ENCODE measurements at regions not wholly inside any gene's neighbourhood (a gene's known extent, or its start where the extent isn't known, plus 50 kb on each side); places are given as distances from the start of the nearest gene placed in this dataset.

DNA sequence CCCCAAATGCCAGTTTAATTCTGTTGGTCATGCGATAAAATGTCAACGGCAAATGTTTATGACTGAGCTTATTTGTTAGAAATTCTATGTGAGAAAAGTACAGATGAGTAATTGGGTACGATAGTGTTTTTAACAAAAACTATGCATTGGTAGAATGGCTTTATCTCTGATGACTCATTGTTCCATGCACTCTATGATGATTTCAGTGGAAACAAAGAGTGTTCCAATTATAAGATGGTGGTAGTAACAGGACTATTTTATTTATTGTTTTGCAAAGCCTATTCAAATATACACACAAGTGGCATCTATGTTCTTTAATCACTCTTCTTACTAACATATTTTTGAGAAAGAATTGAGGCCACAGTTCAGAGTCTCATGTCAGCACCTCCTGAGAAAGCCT lies 353.7 kb upstream of the IRX2 start:
- TF ChIP-seq, protein P1, sequence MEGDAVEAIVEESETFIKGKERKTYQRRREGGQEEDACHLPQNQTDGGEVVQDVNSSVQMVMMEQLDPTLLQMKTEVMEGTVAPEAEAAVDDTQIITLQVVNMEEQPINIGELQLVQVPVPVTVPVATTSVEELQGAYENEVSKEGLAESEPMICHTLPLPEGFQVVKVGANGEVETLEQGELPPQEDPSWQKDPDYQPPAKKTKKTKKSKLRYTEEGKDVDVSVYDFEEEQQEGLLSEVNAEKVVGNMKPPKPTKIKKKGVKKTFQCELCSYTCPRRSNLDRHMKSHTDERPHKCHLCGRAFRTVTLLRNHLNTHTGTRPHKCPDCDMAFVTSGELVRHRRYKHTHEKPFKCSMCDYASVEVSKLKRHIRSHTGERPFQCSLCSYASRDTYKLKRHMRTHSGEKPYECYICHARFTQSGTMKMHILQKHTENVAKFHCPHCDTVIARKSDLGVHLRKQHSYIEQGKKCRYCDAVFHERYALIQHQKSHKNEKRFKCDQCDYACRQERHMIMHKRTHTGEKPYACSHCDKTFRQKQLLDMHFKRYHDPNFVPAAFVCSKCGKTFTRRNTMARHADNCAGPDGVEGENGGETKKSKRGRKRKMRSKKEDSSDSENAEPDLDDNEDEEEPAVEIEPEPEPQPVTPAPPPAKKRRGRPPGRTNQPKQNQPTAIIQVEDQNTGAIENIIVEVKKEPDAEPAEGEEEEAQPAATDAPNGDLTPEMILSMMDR (IDR thresholded peaks at IDR 0.05) = no peak
- no peak for DNase-seq (ENCODE audit: low spot score)
- no peak for ATAC-seq (ENCODE audit: insufficient number of reproducible peaks, low FRiP score, low read depth)
- Histone ChIP-seq H3K4me1 (ENCODE audit: control insufficient read depth in 1 of 2, low read depth in 2 of 2) (no peaks in the 10 kb centered on the region), H3K36me3 (no peaks in the 10 kb centered on the region), H3K9me3 (no peaks in the 10 kb centered on the region), H3K27me3 (replicated peaks; ENCODE audit: insufficient read depth) (no peaks in the 10 kb centered on the region), H3K27ac (no peak overlapping the region), H3K4me3 (no peak overlapping the region)

DNA sequence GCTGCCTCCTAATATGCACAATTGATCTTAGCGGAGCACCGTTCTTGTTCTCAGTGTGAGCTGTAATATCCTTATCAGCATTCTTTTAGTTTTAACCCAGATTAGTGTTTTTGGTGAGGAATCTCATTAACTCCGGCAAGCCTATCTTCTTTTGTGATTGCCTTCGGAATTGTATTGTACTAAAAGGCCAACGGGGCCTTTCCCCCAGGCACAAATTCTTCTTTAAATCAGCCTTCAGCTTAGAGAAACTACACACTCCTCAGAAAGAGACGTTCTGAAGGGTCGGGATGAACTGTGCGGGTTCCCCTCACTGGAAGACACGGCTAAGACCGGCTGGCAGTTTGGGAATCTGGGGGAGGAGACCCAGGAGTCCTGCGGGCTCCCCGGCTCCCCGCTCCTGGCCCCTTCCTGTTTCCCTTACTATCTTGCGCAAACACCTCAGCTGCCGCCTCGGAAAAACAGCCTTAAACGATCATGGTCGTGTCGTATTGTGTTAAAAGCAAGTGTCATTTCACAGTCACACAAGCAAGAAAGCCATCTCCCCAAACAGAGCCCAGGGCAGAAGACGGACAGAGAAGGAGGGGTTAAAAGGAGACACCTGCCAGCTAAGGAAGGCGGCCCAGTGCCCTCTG lies 353.1 kb upstream of the IRX2 start:
- H3K4me3 ChIP-seq = no peak overlapping the region
- TF ChIP-seq, protein P1 (IDR thresholded peaks at IDR 0.05) = no peak
- no peaks in the 10 kb centered on the region for H3K9me3 ChIP-seq
- DNase-seq (ENCODE audit: low spot score) (no peak), ATAC-seq (ENCODE audit: insufficient number of reproducible peaks, low FRiP score, low read depth) (no peak)
- H3K4me1 ChIP-seq (ENCODE audit: control insufficient read depth in 1 of 2, low read depth in 2 of 2) = no peaks in the 10 kb centered on the region
- H3K27ac ChIP-seq = no peak overlapping the region
- no peaks in the 10 kb centered on the region for H3K27me3 ChIP-seq (replicated peaks; ENCODE audit: insufficient read depth)
- H3K36me3 ChIP-seq = no peaks in the 10 kb centered on the region

DNA sequence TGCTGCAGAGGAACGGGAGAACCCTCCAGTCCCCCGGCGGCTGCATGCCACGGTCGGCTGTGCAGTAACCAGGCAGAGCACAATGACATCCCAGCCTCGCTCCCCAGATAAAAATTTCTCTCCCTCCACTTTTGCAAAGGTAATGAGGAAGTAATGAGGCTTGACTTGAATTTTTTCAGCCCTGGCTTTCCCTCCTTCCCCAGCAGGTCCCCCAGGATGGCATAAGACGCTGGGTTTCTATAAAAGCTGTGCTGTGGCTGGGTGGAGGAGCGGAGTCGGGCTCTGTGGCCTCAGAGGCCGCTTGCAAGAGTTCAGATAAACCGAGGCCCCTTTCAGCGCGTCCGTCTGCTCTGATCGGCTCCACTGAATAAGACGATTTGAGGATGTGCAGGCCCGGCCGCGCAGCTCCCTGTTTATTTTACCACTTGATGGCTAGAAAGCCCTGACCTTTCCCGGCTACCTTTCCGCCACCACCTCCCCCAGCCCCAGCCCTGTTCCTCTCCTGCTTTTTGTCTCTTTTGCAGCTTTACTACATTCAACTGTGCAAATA lies 351.9 kb upstream of the IRX2 start:
- TF ChIP-seq, protein P1 (IDR thresholded peaks at IDR 0.05) = no peak
- no peaks in the 10 kb centered on the region for H3K27me3 ChIP-seq (replicated peaks; ENCODE audit: insufficient read depth)

DNA sequence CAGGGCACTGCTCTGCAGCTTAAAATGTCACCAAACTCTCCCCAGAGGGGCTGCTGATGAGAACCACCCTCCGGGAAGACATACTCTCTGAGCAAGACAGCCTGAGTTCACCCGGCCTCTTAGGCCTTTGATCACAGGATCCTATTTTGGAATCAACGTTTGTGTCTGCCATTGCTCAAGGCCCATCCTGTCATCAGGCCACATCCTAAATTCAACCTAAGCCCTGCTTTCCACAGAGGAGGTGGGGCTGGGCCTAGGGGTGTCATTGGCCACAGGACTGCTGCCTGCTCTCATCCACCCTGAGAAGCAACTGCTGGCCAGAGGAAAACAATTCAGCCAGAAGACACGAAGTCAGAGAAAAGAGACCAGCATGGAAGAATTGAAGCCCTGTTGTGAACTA lies 351.1 kb upstream of the IRX2 start:
- no peaks in the 10 kb centered on the region for H3K4me1 ChIP-seq (ENCODE audit: control insufficient read depth in 1 of 2, low read depth in 2 of 2)
- H3K4me3 ChIP-seq = no peak overlapping the region
- no peaks in the 10 kb centered on the region for H3K27me3 ChIP-seq (replicated peaks; ENCODE audit: insufficient read depth)
- ATAC-seq (ENCODE audit: insufficient number of reproducible peaks, low FRiP score, low read depth) = no peak
- TF ChIP-seq, protein P1 (IDR thresholded peaks at IDR 0.05) = no peak
- no peak for DNase-seq (ENCODE audit: low spot score)
- H3K27ac ChIP-seq = no peak overlapping the region
- H3K9me3 ChIP-seq = no peaks in the 10 kb centered on the region
- H3K36me3 ChIP-seq = no peaks in the 10 kb centered on the region

More for the DNA sequence above, 351.9 kb upstream of the IRX2 start:
- DNase-seq (ENCODE audit: low spot score) (no peak), ATAC-seq (ENCODE audit: insufficient number of reproducible peaks, low FRiP score, low read depth) (no peak)
- no peaks in the 10 kb centered on the region for H3K9me3 ChIP-seq
- H3K36me3 ChIP-seq = no peaks in the 10 kb centered on the region
- no peaks in the 10 kb centered on the region for H3K4me1 ChIP-seq (ENCODE audit: control insufficient read depth in 1 of 2, low read depth in 2 of 2)
- H3K4me3 ChIP-seq = no peak overlapping the region
- H3K27ac ChIP-seq = no peak overlapping the region

DNA sequence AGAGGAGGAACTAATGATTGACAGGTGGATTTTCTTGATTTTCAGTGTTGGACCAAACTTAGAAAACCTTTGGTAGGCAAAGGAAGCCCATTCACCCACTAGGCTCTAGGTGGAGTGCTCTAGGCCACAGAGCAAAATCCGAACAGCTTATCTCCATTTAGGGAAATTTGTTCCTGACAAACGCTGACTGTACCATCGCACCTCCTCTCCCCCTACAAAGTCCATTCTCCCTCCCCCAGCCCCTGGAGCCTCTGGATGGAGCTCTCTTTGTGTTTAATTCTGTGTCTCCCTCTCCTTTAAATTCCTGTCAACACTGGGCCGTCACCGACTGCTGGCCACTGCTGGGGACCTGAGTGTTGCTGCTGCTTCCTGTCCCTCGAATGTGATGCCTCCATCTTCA lies 350.1 kb upstream of the IRX2 start:
- Histone ChIP-seq H3K27me3 (replicated peaks; ENCODE audit: insufficient read depth) (no peaks in the 10 kb centered on the region), H3K4me3 (no peak overlapping the region), H3K9me3 (no peaks in the 10 kb centered on the region), H3K36me3 (no peaks in the 10 kb centered on the region), H3K4me1 (ENCODE audit: control insufficient read depth in 1 of 2, low read depth in 2 of 2) (no peaks in the 10 kb centered on the region), H3K27ac (no peak overlapping the region)
- ATAC-seq (ENCODE audit: insufficient number of reproducible peaks, low FRiP score, low read depth) = no peak
- TF ChIP-seq, protein P1 (IDR thresholded peaks at IDR 0.05) = no peak
- DNase-seq (ENCODE audit: low spot score) = no peak
